GM12892 (cell line): ENCODE measurements at regions not wholly inside any gene's neighbourhood (a gene's known extent, or its start where the extent isn't known, plus 50 kb on each side); places are given as distances from the start of the nearest gene placed in this dataset.

Experiments used
- POLR2A ChIP-seq: IDR thresholded peaks from 2 replicates; pipeline ENCODE4 v1.6.1; 2011; ENCODE audit warnings: low read depth, low read length, control low read depth
- POLR2AphosphoS5 ChIP-seq: IDR thresholded peaks from 2 replicates; pipeline ENCODE4 v1.6.1; 2011; ENCODE audit warnings: low read depth, low read length, control low read depth
- TAF1 ChIP-seq: IDR thresholded peaks from 2 replicates; pipeline ENCODE4 v1.6.1; 2011; ENCODE audit warnings: low read depth, mild to moderate bottlenecking, control low read depth, low read length, borderline replicate concordance

- TF ChIP-seq TAF1 (no peak), POLR2A (no peak), POLR2AphosphoS5 (no peak)
These were observed 181.9 kb upstream of the ADRA1B start for GRCh38 chr5:159734366-159734765.
